Stimulated activated memory B cell treated with anti-CD40 and anti-IgM and Interleukin-4, amounts not matched to agents 10 μg/mL and 1 μg/mL and 100 μg/mL, for 72 hours (primary cell): ENCODE measurements at regions not wholly inside any gene's neighbourhood (a gene's known extent, or its start where the extent isn't known, plus 50 kb on each side); places are given as distances from the start of the nearest gene placed in this dataset.

Source experiments
- ATAC-seq: fragments of 150-1000 bp; cut with Tn5 transposase; 2 replicates; pipeline ENCODE4 v1.10.0; 2021
- H3K27ac Mint-ChIP-seq: one replicate; pipeline ENCODE4 v1.8.0; 2022; ENCODE audit warnings: mild to moderate bottlenecking, mixed read lengths
- H3K27me3 Mint-ChIP-seq: one replicate; pipeline ENCODE4 v1.8.0; 2022; ENCODE audit warnings: mixed read lengths
- H3K36me3 Mint-ChIP-seq: one replicate; pipeline ENCODE4 v1.8.0; 2022; ENCODE audit warnings: mixed read lengths
- H3K4me1 Mint-ChIP-seq: one replicate; pipeline ENCODE4 v1.8.0; 2022; ENCODE audit warnings: mixed read lengths
- H3K4me3 Mint-ChIP-seq: one replicate; pipeline ENCODE4 v1.8.0; 2022; ENCODE audit warnings: mild to moderate bottlenecking, moderate library complexity, mixed read lengths
- H3K9me3 Mint-ChIP-seq: one replicate; pipeline ENCODE4 v1.8.0; 2022; ENCODE audit warnings: mixed read lengths

- H3K9me3 Mint-ChIP-seq = no peaks in the 10 kb centered on the region
Measured at GRCh38 chr9:27625751-27626150, 52.5 kb upstream of the C9orf72 start.

GRCh38 chr9:27626244-27627187, 53.2 kb upstream of the C9orf72 start:
- H3K27ac Mint-ChIP-seq = no peak overlapping the region
- H3K9me3 Mint-ChIP-seq = no peaks in the 10 kb centered on the region
- ATAC-seq = no peak
- peaks cover 34% of the 10 kb centered on the region for H3K27me3 Mint-ChIP-seq
- H3K4me1 Mint-ChIP-seq = peaks cover 7% of the 10 kb centered on the region
- no peaks in the 10 kb centered on the region for H3K36me3 Mint-ChIP-seq
- H3K4me3 Mint-ChIP-seq = no peak overlapping the region

More at GRCh38 chr9:27625751-27626150, 52.5 kb upstream of the C9orf72 start:
- H3K4me1 Mint-ChIP-seq = peaks cover 7% of the 10 kb centered on the region
- H3K27ac Mint-ChIP-seq = no peak overlapping the region
- no peak for ATAC-seq
- no peak overlapping the region for H3K4me3 Mint-ChIP-seq
- peaks cover 27% of the 10 kb centered on the region for H3K27me3 Mint-ChIP-seq
- no peaks in the 10 kb centered on the region for H3K36me3 Mint-ChIP-seq

GRCh38 chr9:27627188-27627564, 53.9 kb upstream of the C9orf72 start:
- no peak for ATAC-seq
- no peak overlapping the region for H3K27ac Mint-ChIP-seq
- H3K9me3 Mint-ChIP-seq = no peaks in the 10 kb centered on the region
- H3K4me3 Mint-ChIP-seq = no peak overlapping the region
- peaks cover 34% of the 10 kb centered on the region for H3K27me3 Mint-ChIP-seq
- H3K36me3 Mint-ChIP-seq = no peaks in the 10 kb centered on the region
- peaks cover 7% of the 10 kb centered on the region for H3K4me1 Mint-ChIP-seq

GRCh38 chr9:27628311-27628710, 55.0 kb upstream of the C9orf72 start:
- Mint-ChIP-seq H3K27ac (no peak overlapping the region), H3K36me3 (no peaks in the 10 kb centered on the region), H3K27me3 (peaks cover 36% of the 10 kb centered on the region), H3K4me1 (peaks cover under 1% of the 10 kb centered on the region), H3K9me3 (no peaks in the 10 kb centered on the region), H3K4me3 (no peak overlapping the region)
- ATAC-seq = no peak

- peaks cover 41% of the 10 kb centered on the region for H3K27me3 Mint-ChIP-seq
- H3K4me1 Mint-ChIP-seq = peaks cover 9% of the 10 kb centered on the region
Measured at GRCh38 chr9:27629425-27629824, 56.1 kb upstream of the C9orf72 start.

GRCh38 chr9:27632254-27632653, 59.0 kb upstream of the C9orf72 start:
- Mint-ChIP-seq H3K4me1 (peaks cover 13% of the 10 kb centered on the region), H3K9me3 (no peaks in the 10 kb centered on the region), H3K4me3 (no peak overlapping the region), H3K27ac (no peak overlapping the region), H3K36me3 (no peaks in the 10 kb centered on the region), H3K27me3 (peaks cover 27% of the 10 kb centered on the region)
- no peak for ATAC-seq

More at GRCh38 chr9:27629425-27629824, 56.1 kb upstream of the C9orf72 start:
- no peaks in the 10 kb centered on the region for H3K9me3 Mint-ChIP-seq
- no peak overlapping the region for H3K27ac Mint-ChIP-seq
- no peak overlapping the region for H3K4me3 Mint-ChIP-seq
- no peaks in the 10 kb centered on the region for H3K36me3 Mint-ChIP-seq
- ATAC-seq = no peak

GRCh38 chr9:27633764-27634163, 60.5 kb upstream of the C9orf72 start:
- no peak for ATAC-seq
- Mint-ChIP-seq H3K4me3 (no peak overlapping the region), H3K27me3 (peaks cover 27% of the 10 kb centered on the region), H3K9me3 (no peaks in the 10 kb centered on the region), H3K36me3 (no peaks in the 10 kb centered on the region), H3K27ac (no peak overlapping the region), H3K4me1 (peaks cover 13% of the 10 kb centered on the region)

GRCh38 chr9:27634879-27635278, 61.6 kb upstream of the C9orf72 start:
- no peak overlapping the region for H3K27ac Mint-ChIP-seq
- peak; percentile 81 for ATAC-seq
- H3K4me3 Mint-ChIP-seq = no peak overlapping the region

GRCh38 chr9:27638716-27639115, 65.4 kb upstream of the C9orf72 start:
- H3K4me3 Mint-ChIP-seq = no peak overlapping the region
- no peak for ATAC-seq
- no peaks in the 10 kb centered on the region for H3K36me3 Mint-ChIP-seq
- no peaks in the 10 kb centered on the region for H3K9me3 Mint-ChIP-seq
- peaks cover 14% of the 10 kb centered on the region for H3K27me3 Mint-ChIP-seq
- H3K27ac Mint-ChIP-seq = no peak overlapping the region
- peaks cover 8% of the 10 kb centered on the region for H3K4me1 Mint-ChIP-seq

More at GRCh38 chr9:27634879-27635278, 61.6 kb upstream of the C9orf72 start:
- Mint-ChIP-seq H3K9me3 (no peaks in the 10 kb centered on the region), H3K27me3 (peaks cover 27% of the 10 kb centered on the region), H3K4me1 (peaks cover 13% of the 10 kb centered on the region), H3K36me3 (no peaks in the 10 kb centered on the region)

- no peaks in the 10 kb centered on the region for H3K9me3 Mint-ChIP-seq
- no peak for ATAC-seq
- no peak overlapping the region for H3K4me3 Mint-ChIP-seq
- peaks cover 29% of the 10 kb centered on the region for H3K27me3 Mint-ChIP-seq
- H3K4me1 Mint-ChIP-seq = no peaks in the 10 kb centered on the region
- no peak overlapping the region for H3K27ac Mint-ChIP-seq
- no peaks in the 10 kb centered on the region for H3K36me3 Mint-ChIP-seq
Measured at GRCh38 chr9:27645161-27645840, 72.0 kb upstream of the C9orf72 start.

- Mint-ChIP-seq H3K4me1 (no peaks in the 10 kb centered on the region), H3K4me3 (no peak overlapping the region), H3K36me3 (no peaks in the 10 kb centered on the region), H3K27me3 (no peaks in the 10 kb centered on the region), H3K9me3 (peaks cover 3% of the 10 kb centered on the region), H3K27ac (no peak overlapping the region)
- no peak for ATAC-seq
Measured at GRCh38 chr9:27653246-27653645, 80.0 kb upstream of the C9orf72 start.

GRCh38 chr9:27653957-27654356, 80.7 kb upstream of the C9orf72 start:
- Mint-ChIP-seq H3K4me1 (no peaks in the 10 kb centered on the region), H3K27ac (no peak overlapping the region), H3K27me3 (no peaks in the 10 kb centered on the region), H3K4me3 (no peak overlapping the region), H3K36me3 (no peaks in the 10 kb centered on the region), H3K9me3 (peaks cover 3% of the 10 kb centered on the region)
- ATAC-seq = no peak

- Mint-ChIP-seq H3K9me3 (peaks cover 3% of the 10 kb centered on the region), H3K27ac (no peak overlapping the region), H3K36me3 (no peaks in the 10 kb centered on the region), H3K27me3 (no peaks in the 10 kb centered on the region), H3K4me3 (no peak overlapping the region), H3K4me1 (peaks cover 4% of the 10 kb centered on the region)
- ATAC-seq = peak; percentile 31
Measured at GRCh38 chr9:27654629-27655285, 81.5 kb upstream of the C9orf72 start.

- Mint-ChIP-seq H3K36me3 (no peaks in the 10 kb centered on the region), H3K9me3 (peaks cover 3% of the 10 kb centered on the region), H3K4me3 (no peak overlapping the region), H3K27me3 (no peaks in the 10 kb centered on the region), H3K4me1 (peaks cover 6% of the 10 kb centered on the region), H3K27ac (no peak overlapping the region)
- ATAC-seq = no peak
Measured at GRCh38 chr9:27655441-27655840, 82.2 kb upstream of the C9orf72 start.

- no peak for ATAC-seq
- Mint-ChIP-seq H3K36me3 (no peaks in the 10 kb centered on the region), H3K9me3 (no peaks in the 10 kb centered on the region), H3K27me3 (peaks cover 3% of the 10 kb centered on the region), H3K27ac (no peak overlapping the region), H3K4me1 (peaks cover 6% of the 10 kb centered on the region), H3K4me3 (no peak overlapping the region)
Measured at GRCh38 chr9:27659001-27659400, 85.7 kb upstream of the C9orf72 start.
